H1 (cell line): ENCODE measurements at regions not wholly inside any gene's neighbourhood (a gene's known extent, or its start where the extent isn't known, plus 50 kb on each side); places are given as distances from the start of the nearest gene placed in this dataset.

Experiments
- CTCF ChIA-PET: fragments of 300-600 bp; sonication (Branson Sonifier 250); formaldehyde crosslinking; loops from one replicate; lab custom pipeline; 2021; ENCODE audit not compliant: partially characterized antibody; lab: Charles Lee
- POLR2A ChIA-PET: fragments of 300-600 bp; sonication (Branson Sonifier 250); formaldehyde crosslinking; loops from one replicate; lab custom pipeline; 2021; ENCODE audit warnings: inconsistent platforms; ENCODE audit not compliant: partially characterized antibody; lab: Charles Lee
- DNase-seq, 2 experiments: peaks; one replicate each; pipeline versions ENCODE4 v3.0.0 to v3.0.0-alpha.2; 2010 to 2022; ENCODE audit warnings: low spot score in 2 of 2, low read depth in 1 of 2, mixed read lengths in 1 of 2
- FAIRE-seq: peaks from 2 replicates; lab custom pipeline; 2011; peaks lifted over from hg19 to GRCh38; lab: Jason Lieb, UNC
- H2AFZ ChIP-seq: 2 replicates; pipeline ENCODE4 v1.8.1; 2012; ENCODE audit warnings: low read length, inconsistent platforms
- H2AK5ac ChIP-seq: 2 replicates; pipeline ENCODE4 v1.6.1; 2013; ENCODE audit warnings: low read depth, low read length
- H2BK120ac ChIP-seq: replicated peaks from 2 replicates; pipeline ENCODE3; 2013; ENCODE audit warnings: low read depth, low read length, inconsistent platforms
- H2BK12ac ChIP-seq: 2 replicates; pipeline ENCODE4 v1.6.1; 2013; ENCODE audit warnings: low read depth, low read length
- H2BK15ac ChIP-seq: 2 replicates; pipeline ENCODE4 v1.6.1; 2013; ENCODE audit warnings: low read length
- H2BK20ac ChIP-seq: 2 replicates; pipeline ENCODE4 v1.6.1; 2013; ENCODE audit warnings: low read length
- H2BK5ac ChIP-seq: 2 replicates; pipeline ENCODE4 v1.6.1; 2013; ENCODE audit warnings: low read depth, low read length
- H3K14ac ChIP-seq: 2 replicates; pipeline ENCODE4 v1.6.1; 2013; ENCODE audit warnings: inconsistent platforms; ENCODE audit not compliant: insufficient read length
- H3K18ac ChIP-seq: 2 replicates; pipeline ENCODE4 v1.6.1; 2013; ENCODE audit warnings: low read length; ENCODE audit errors: extremely low read depth
- H3K23ac ChIP-seq: 2 replicates; pipeline ENCODE4 v1.6.1; 2013; ENCODE audit warnings: inconsistent platforms; ENCODE audit not compliant: insufficient read length
- H3K23me2 ChIP-seq: 2 replicates; pipeline ENCODE4 v1.6.1; 2013; ENCODE audit warnings: low read depth, low read length
- H3K27ac ChIP-seq: 2 replicates; pipeline ENCODE4 v1.6.1; 2011; ENCODE audit warnings: low read depth, low read length, inconsistent platforms
- H3K27me3 ChIP-seq, 4 experiments: replicated peaks in 1 of 4; 1 replicate in 1 of 4; 2 replicates in 3 of 4; pipeline versions ENCODE4 v1.6.1 to v1.8.1; 2011 to 2013; ENCODE audit warnings: low read length in 3 of 4, mild to moderate bottlenecking in 3 of 4, inconsistent platforms in 2 of 4, mixed read lengths in 2 of 4, moderate library complexity in 1 of 4; ENCODE audit not compliant: control insufficient read depth in 3 of 4, insufficient read depth in 3 of 4; ENCODE audit errors: extremely low read depth in 1 of 4
- H3K36me3 ChIP-seq, 4 experiments: 2 replicates each; pipeline versions ENCODE4 v1.6.1 to v1.8.1; 2011 to 2013; ENCODE audit warnings: mild to moderate bottlenecking in 4 of 4, low read length in 3 of 4, moderate library complexity in 2 of 4, control low read depth in 1 of 4, inconsistent platforms in 1 of 4; ENCODE audit not compliant: insufficient read depth in 4 of 4, control insufficient read depth in 2 of 4
- H3K4ac ChIP-seq: replicated peaks from 2 replicates; pipeline ENCODE3; 2013; ENCODE audit warnings: low read length, low read depth, mixed read lengths, inconsistent platforms; ENCODE audit not compliant: insufficient read length
- H3K4me1 ChIP-seq, 4 experiments: replicated peaks in 1 of 4; 1 replicate in 1 of 4; 2 replicates in 3 of 4; pipeline versions ENCODE4 v1.6.1 to v1.8.1; 2011 to 2013; ENCODE audit warnings: low read length in 3 of 4, inconsistent platforms in 2 of 4, mixed read lengths in 1 of 4; ENCODE audit not compliant: insufficient read depth in 4 of 4, control insufficient read depth in 3 of 4
- H3K4me2 ChIP-seq, 2 experiments: 2 replicates each; pipeline versions ENCODE4 v1.6.1 to v1.8.1; 2011 to 2013; ENCODE audit warnings: low read depth in 2 of 2, low read length in 2 of 2, control low read depth in 1 of 2, inconsistent platforms in 1 of 2, mild to moderate bottlenecking in 1 of 2; ENCODE audit not compliant: insufficient read depth in 1 of 2
- H3K4me3 ChIP-seq, 4 experiments: fragments of 200-600, 300-600 bp in 1 of 4; sonication (generic), shearing (Covaris generic), sonication (Bioruptor Twin) in 1 of 4; 2 replicates each; pipeline versions ENCODE4 v1.5.1 to v1.8.1; 2011 to 2016; ENCODE audit warnings: low read length in 4 of 4, low read depth in 3 of 4, control low read depth in 2 of 4, inconsistent platforms in 2 of 4, mild to moderate bottlenecking in 2 of 4, mixed read lengths in 1 of 4, moderate library complexity in 1 of 4; ENCODE audit not compliant: insufficient read depth in 2 of 4; ENCODE audit errors: extremely low read depth in 1 of 4
- H3K56ac ChIP-seq: replicated peaks from 2 replicates; pipeline ENCODE3; 2013; ENCODE audit warnings: low read depth, mild to moderate bottlenecking, mixed read lengths, low read length, inconsistent platforms; ENCODE audit not compliant: insufficient read length
- H3K79me1 ChIP-seq: 2 replicates; pipeline ENCODE4 v1.6.1; 2013; ENCODE audit warnings: low read depth, low read length, control low read depth
- H3K79me2 ChIP-seq, 2 experiments: 2 replicates each; pipeline versions ENCODE4 v1.6.1 to v1.8.1; 2012 to 2013; ENCODE audit warnings: low read length in 2 of 2, mild to moderate bottlenecking in 2 of 2, inconsistent platforms in 1 of 2; ENCODE audit not compliant: insufficient read depth in 2 of 2, control insufficient read depth in 1 of 2
- H3K9ac ChIP-seq, 4 experiments: replicated peaks in 1 of 4; 1 replicate in 1 of 4; 2 replicates in 3 of 4; pipeline versions ENCODE4 v1.6.1 to v1.8.1; 2011 to 2013; ENCODE audit warnings: low read depth in 3 of 4, low read length in 3 of 4, control low read depth in 2 of 4, mild to moderate bottlenecking in 2 of 4, moderate library complexity in 2 of 4, inconsistent platforms in 1 of 4; ENCODE audit errors: extremely low read depth in 1 of 4
- H3K9me3 ChIP-seq, 2 experiments: 2 replicates each; pipeline versions ENCODE4 v1.6.1 to v1.8.1; 2012 to 2013; ENCODE audit warnings: mild to moderate bottlenecking in 2 of 2, moderate library complexity in 2 of 2, control low read depth in 1 of 2, inconsistent platforms in 1 of 2, low read depth in 1 of 2, low read length in 1 of 2, mixed read lengths in 1 of 2; ENCODE audit not compliant: insufficient read depth in 2 of 2
- H4K20me1 ChIP-seq, 2 experiments: replicated peaks in 1 of 2; 2 replicates each; pipeline versions ENCODE3 to v1.8.1; 2011 to 2013; ENCODE audit warnings: inconsistent platforms in 2 of 2, low read length in 2 of 2, mild to moderate bottlenecking in 1 of 2; ENCODE audit not compliant: insufficient read depth in 2 of 2, control insufficient read depth in 1 of 2
- H4K5ac ChIP-seq: 2 replicates; pipeline ENCODE4 v1.6.1; 2013; ENCODE audit warnings: low read length, low read depth, mixed read lengths, inconsistent platforms; ENCODE audit not compliant: insufficient read length
- H4K8ac ChIP-seq: 2 replicates; pipeline ENCODE4 v1.8.0; 2013; ENCODE audit warnings: mild to moderate bottlenecking, moderate library complexity, low read length, inconsistent platforms; ENCODE audit not compliant: insufficient read depth; ENCODE audit errors: extremely low read depth
- H4K91ac ChIP-seq: replicated peaks from 2 replicates; pipeline ENCODE3; 2013; ENCODE audit warnings: low read length, mixed read lengths, inconsistent platforms; ENCODE audit not compliant: insufficient read length
- ATF2 ChIP-seq: IDR thresholded peaks from 2 replicates; pipeline ENCODE4 v1.6.1; 2012; ENCODE audit warnings: low read length, inconsistent platforms
- ATF3 ChIP-seq: IDR thresholded peaks from 2 replicates; pipeline ENCODE4 v1.6.1; 2011; ENCODE audit warnings: low read depth, mild to moderate bottlenecking, low read length; ENCODE audit not compliant: insufficient read depth
- BRCA1 ChIP-seq: IDR thresholded peaks from 2 replicates; pipeline ENCODE4 v1.6.1; 2012; ENCODE audit warnings: low read depth, low read length, improper control_type of control experiment
- CHD1 ChIP-seq: IDR thresholded peaks from 2 replicates; pipeline ENCODE4 v1.6.1; 2012; ENCODE audit warnings: low read depth, low read length, improper control_type of control experiment
- EZH2 ChIP-seq: fragments of 200-600 bp; sonication (generic); IDR thresholded peaks from 2 replicates; pipeline ENCODE4 v1.7.1; 2012; ENCODE audit warnings: low read depth, mild to moderate bottlenecking, moderate library complexity, low read length, inconsistent platforms; ENCODE audit not compliant: severe bottlenecking
- HDAC2 ChIP-seq, 2 experiments: fragments of 300-600 bp in 1 of 2; sonication (generic) in 1 of 2; IDR thresholded peaks; 2 replicates each; pipeline ENCODE4 v1.6.1; 2011 to 2012; ENCODE audit warnings: low read depth in 2 of 2, low read length in 2 of 2, mild to moderate bottlenecking in 2 of 2, moderate library complexity in 2 of 2, borderline replicate concordance in 1 of 2, inconsistent platforms in 1 of 2
- NANOG ChIP-seq: IDR thresholded peaks from 2 replicates; pipeline ENCODE4 v1.6.1; 2011; ENCODE audit warnings: low read length, low read depth, mild to moderate bottlenecking, inconsistent platforms; ENCODE audit not compliant: insufficient read depth, poor library complexity, severe bottlenecking
- RAD21 ChIP-seq, 2 experiments: IDR thresholded peaks in 1 of 2; conservative IDR thresholded peaks in 1 of 2; 2 replicates each; pipeline ENCODE4 v1.6.1; 2011; ENCODE audit warnings: low read depth in 2 of 2, low read length in 2 of 2, improper control_type of control experiment in 1 of 2, inconsistent platforms in 1 of 2, mild to moderate bottlenecking in 1 of 2, moderate library complexity in 1 of 2
- SUZ12 ChIP-seq: fragments of 200-600 bp; sonication (generic); IDR thresholded peaks from 2 replicates; pipeline ENCODE4 v1.6.1; 2012; ENCODE audit warnings: mild to moderate bottlenecking, inconsistent platforms, low read length, moderate library complexity, mixed read lengths
- ZNF274 ChIP-seq: IDR thresholded peaks from 2 replicates; pipeline ENCODE4 v1.7.0; 2012; ENCODE audit warnings: low read length, borderline replicate concordance; ENCODE audit errors: extremely low read depth
- WGBS, 2 experiments: shearing (Covaris generic) in 1 of 2; methylation state at CpG; one replicate each; pipeline versions ENCODE4 v1.1.6 to v1.1.7; 2013 to 2015; ENCODE audit warnings: low lambda C conversion rate in 2 of 2, mixed read lengths in 2 of 2, inconsistent platforms in 1 of 2, low coverage in 1 of 2, missing lambda C conversion rate in 1 of 2; ENCODE audit not compliant: insufficient replicate concordance in 2 of 2, insufficient coverage in 1 of 2, insufficient read length in 1 of 2; ENCODE audit errors: extremely low coverage in 1 of 2, missing lambda C conversion rate in 1 of 2; 5-methylcytosine and 5-hydroxymethylcytosine counted together

- no peak overlapping the region for H4K91ac ChIP-seq
- H3K18ac ChIP-seq: no peak overlapping the region
- H2AFZ ChIP-seq: no peak overlapping the region
- 86% methylated on average over 2 of the region's 2 CpGs; no CpG with 5 or more reads in 1 of the 2 experiments for WGBS, 2 experiments
- H3K27ac ChIP-seq: no peak overlapping the region
- no peak overlapping the region for H2BK20ac ChIP-seq
- CTCF ChIA-PET: interaction anchor here (0.7 to 2.6 kb wide), 4 partner anchors 8 to 865 kb away, joined by 3 to 9 read pairs (median 4); no protein-coding TSS in a partner anchor
- H3K27me3 ChIP-seq: no peaks in the 10 kb centered on the region
- no peak overlapping the region for H3K14ac ChIP-seq
- no peak overlapping the region for H2BK15ac ChIP-seq
- no peak overlapping the region for H4K5ac ChIP-seq
- no peak overlapping the region for H3K4me3 ChIP-seq
- peaks cover 2% of the 10 kb centered on the region; the same call in 1 of the 2 replicates for H3K23me2 ChIP-seq
- no peaks in the 10 kb centered on the region for H3K79me2 ChIP-seq
- H3K56ac ChIP-seq: no peak overlapping the region
- DNase-seq: no peak
- no peak overlapping the region for H4K8ac ChIP-seq
- no peak overlapping the region for H3K23ac ChIP-seq
- no peak overlapping the region for H2BK120ac ChIP-seq
- no peaks in the 10 kb centered on the region for H3K36me3 ChIP-seq
- H2BK5ac ChIP-seq: no peak overlapping the region
- no peak for FAIRE-seq
- H3K9me3 ChIP-seq: no peaks in the 10 kb centered on the region
- no peak overlapping the region for H2BK12ac ChIP-seq
- no peak overlapping the region for H2AK5ac ChIP-seq
- no peaks in the 10 kb centered on the region for H4K20me1 ChIP-seq
- H3K4me2 ChIP-seq: no peak overlapping the region
- H3K4ac ChIP-seq: no peak overlapping the region
- no peaks in the 10 kb centered on the region for H3K4me1 ChIP-seq
- H3K9ac ChIP-seq: no peak overlapping the region
- POLR2A ChIA-PET: no interaction called here
- H3K79me1 ChIP-seq: no peaks in the 10 kb centered on the region
- TF ChIP-seq ATF3 (no peak), NANOG (no peak), HDAC2 (IDR thresholded peaks at IDR 0.05; ENCODE audit: borderline replicate concordance in 1 of 2, low read depth in 2 of 2, low read length in 2 of 2) (no peak), SUZ12 (no peak), CHD1 (no peak), BRCA1 (no peak), EZH2 (no peak), RAD21 (IDR thresholded peaks at IDR 0.05 in 1 of 2, conservative IDR thresholded peaks at IDR 0.05 in 1 of 2; ENCODE audit: low read depth in 2 of 2, low read length in 2 of 2) (no peak), ATF2 (no peak), ZNF274 (no peak)
Observed at GRCh38 chr1:88191917-88192316, 492.2 kb upstream of the PKN2 start.
